NCI-H2171 treated with DMSO at 0.1 percent for 48 hours (cell line): ENCODE measurements at regions not wholly inside any gene's neighbourhood (a gene's known extent, or its start where the extent isn't known, plus 50 kb on each side); places are given as distances from the start of the nearest gene placed in this dataset.
"Not testable (repeated sequence)": the region's sequence is repeated elsewhere in the genome, so short reads cannot be mapped to it uniquely, and the experiment has no call there.

Experiments
- DNase-seq: peaks from one replicate; lab custom pipeline; 2025; lab: John Stamatoyannopoulos, UW

DNA sequence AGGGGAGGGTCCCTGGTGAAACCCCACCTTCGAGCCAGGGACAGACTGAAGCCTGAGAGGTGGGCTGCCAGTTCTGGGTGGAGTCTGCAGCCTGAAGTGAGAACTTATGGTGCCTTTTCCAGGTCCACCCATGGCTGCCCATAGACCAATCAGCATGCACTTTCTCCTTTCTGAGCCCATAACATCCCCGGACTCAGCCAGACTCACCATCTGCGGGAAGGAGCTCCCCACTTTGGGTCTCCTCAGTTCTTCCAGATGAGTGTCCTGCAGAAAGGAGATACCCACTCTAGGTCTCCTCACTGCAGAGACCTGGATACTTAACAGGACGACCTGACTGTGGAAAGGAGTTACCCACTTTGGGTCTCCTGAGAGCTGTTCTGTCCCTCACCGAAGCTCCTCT lies 1673.4 kb upstream of the TMEFF2 start:
- no peak for DNase-seq

DNA sequence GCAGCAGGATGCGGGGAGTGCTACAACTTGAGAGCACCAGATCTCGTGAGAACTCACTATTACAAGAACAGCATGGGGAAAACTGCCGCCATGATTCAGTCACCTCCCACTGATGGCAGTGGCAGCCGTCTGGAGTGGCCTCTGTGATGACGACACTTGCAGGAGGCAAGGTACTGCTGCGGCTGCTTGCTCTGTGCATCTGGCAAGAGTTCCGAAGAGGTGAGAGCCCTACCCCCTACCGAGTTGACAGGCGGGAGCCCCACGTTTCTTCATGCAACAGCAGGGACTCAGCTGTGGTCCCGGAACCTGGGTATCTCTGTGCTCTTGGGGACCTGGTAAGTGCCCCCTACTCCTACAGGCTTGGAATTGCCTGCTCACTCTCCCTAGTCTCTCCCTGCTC lies 1672.7 kb upstream of the TMEFF2 start:
- DNase-seq, result no peak

DNA sequence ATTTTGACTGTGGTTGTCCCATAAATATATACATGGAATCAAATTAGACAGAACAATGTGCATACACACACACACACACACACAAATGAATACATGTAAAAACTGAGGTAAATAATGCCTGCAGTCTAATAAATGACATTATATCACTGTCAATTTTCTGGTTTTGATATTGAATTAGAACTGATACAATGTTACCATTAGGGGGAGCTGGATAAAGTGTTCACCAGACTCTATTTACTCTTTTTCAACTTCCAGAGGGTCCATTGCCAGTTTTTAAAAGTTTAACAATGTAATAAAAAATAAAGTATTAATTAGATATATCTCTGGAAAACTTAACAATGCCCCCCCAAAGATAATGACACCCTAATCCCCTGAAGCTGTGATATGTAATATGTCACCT lies 1666.8 kb upstream of the TMEFF2 start:
- DNase-seq, result no peak

DNA sequence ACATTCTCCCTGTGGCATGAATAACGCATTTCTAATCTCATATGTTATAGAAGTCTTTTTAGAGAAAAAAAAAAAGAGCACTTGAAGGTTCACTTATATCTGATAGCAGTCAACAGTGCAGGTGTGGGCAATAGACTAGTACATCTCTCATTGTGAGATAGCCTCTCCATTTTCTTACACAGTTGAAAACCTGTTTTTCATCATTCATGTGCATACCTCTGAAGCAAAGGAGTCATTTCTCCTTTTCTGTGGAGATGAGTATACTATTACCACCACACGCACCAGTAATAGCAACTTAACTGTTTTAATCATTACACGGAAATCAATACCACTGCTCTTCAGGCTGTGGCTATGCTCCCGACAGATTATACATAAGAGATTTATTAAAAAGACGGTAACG lies 1653.3 kb upstream of the TMEFF2 start:
- DNase-seq, result no peak

DNA sequence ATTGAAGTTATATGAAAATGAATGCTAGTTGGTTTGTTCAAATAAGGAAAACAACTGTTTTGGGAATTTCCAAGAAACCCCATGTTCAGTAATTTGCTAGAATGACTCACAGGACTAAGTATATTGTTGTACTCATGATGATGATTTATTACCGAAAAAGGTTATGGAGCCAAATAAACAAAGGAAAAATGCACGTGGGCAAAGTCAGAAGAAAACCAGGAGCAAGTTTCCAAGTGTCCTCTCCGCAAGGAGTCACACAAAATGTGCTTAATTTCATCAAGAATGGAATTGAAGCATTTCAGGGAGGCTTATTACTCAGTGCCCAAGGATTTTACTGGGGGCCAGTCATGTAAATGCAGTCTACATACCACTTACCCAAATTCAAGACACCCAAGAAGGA lies 1652.4 kb upstream of the TMEFF2 start:
- no peak for DNase-seq

DNA sequence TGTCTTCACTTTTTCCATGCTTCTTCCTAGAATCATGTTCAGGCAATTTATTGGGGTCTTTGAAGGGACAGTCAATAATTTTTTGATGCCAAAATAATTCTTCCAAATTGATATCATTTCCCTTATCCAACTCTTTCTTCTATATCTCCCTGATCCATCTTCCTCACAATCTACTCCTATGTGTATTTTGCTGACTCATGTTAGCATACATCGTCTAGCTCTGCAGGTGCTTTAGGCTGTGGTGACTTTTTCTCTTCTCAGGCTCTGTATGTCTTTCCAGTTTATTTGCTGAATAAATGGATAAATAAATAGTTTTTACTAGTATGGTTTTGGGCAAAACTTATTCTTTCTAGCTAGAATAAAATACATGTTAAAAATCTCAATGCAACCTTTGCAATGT lies 1650.9 kb upstream of the TMEFF2 start:
- no peak for DNase-seq

DNA sequence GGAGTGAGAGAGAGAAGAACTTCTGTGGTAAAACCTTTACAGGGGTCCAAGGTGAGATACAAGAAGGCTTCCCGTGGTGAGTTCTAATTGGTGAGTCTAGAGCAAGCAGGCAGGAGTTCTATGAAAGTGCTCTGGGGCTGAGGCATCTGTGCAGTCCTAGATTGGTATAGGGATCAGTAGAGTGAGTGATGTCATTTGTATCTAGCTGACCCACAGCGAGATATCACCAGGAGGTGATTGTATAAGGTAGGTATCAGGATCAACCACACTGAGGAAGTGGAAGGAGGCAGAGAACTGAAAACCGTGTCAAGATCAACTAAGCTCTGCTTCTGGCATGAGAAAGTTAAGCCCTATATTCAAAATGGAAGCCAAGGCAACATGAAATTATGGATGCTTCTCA lies 1648.9 kb upstream of the TMEFF2 start:
- DNase-seq, result no peak

DNA sequence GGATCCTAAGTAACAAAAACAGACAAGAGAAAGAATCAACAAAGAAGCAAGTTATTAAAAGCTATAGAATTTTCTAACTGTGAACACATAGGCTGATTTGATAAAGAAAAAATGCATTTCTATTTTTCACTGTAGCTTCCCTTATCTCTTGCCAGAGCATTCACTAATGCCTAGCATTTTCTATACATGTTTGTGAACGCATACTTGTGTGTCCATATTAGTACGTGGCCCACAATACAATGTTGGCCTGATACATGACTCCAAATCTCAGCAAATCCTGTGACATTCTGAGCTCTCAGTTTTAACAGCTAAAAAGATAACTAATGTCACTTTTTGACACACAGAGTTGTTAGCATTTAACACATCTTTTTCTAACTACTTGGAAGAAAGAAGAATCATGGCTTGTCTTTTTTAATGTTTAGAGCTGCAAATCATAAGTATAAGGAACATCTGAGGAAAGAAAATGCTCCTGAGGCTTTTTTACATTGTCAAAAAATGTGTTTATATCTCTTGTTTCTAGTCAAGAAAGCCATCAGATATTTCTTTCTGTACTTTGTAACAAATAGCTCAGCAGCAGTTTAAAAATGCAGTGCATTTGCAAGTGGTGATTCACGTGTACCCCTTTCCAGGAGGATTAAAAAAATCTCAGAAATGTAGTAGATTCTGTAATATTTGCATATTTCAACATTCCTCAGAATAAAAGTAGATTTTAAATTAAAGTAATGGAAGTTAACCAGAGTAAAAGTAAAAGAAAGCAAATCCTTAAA lies 1646.8 kb upstream of the TMEFF2 start:
- DNase-seq, result no peak

DNA sequence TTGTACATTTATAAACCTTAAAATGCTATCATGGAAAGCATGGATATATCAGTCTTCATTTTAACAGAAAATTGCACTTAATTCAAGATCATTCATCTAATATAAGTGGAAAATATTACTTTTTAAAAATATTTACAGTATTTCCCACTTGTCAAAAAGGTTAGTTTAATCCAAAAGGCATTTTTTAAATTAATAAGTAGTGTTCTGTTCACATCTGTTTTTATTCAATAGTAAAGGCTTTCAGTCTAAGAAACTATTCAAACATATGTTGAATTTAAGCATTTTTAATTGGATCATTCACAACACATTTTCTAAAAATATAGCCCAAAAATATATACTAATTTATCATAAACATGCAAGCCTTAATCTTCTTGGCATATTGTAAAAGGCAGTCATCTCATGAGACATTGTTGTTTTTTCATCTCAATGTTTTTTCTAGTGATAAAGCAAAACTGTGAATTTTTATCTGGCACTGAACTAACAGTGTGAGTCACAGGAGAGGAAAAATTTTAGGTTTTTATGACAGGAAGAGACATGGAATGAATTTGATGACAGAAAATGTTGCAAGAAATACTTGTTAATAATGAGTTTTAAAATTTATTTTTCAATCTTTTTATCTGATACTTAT lies 1642.5 kb upstream of the TMEFF2 start:
- no peak for DNase-seq

DNA sequence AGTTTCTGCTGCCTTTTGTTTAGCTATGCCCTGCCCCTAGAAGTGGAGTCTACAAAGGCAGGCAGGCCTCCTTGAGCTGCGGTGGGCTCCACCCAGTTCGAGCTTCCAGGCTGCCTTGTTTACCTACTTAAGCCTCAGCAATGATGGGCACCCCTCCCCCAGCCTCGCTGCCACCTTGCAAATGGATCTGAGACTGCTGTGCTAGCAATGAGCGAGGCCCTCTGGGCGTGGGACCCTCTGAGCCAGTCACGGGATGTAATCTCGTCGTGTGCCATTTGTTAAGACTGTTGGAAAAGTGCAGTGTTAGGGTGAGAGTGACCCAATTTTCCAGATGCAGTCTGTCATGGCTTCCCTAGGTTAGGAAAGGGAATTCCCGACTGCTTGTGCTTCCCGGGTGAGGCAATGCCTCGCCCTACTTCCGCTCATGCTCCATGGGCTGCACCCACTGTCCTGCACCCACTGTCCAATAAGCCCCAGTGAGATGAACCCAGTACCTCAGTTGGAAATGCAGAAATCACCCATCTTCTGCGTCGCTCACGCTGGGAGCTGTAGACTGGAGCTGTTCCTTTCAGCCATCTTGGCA lies 1641.8 kb upstream of the TMEFF2 start:
- not testable (repeated sequence) for DNase-seq

DNA sequence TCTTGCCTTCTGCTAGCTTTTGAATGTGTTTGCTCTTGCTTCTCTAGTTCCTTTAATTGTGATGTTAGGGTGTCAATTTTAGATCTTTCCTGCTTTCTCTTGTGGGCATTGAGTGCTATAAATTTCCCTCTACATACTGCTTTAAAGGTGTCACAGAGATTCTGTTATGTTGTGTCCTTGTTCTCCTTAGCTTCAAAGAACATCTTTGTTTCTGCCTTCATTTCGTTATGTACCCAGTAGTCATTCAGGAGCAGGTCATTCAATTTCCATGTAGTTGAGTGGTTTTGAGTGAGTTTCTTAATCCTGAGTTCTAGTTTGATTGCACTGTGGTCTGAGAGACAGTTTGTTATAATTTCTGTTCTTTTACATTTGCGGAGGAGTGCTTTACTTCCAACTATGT lies 1639.2 kb upstream of the TMEFF2 start:
- DNase-seq, result not testable (repeated sequence)

DNA sequence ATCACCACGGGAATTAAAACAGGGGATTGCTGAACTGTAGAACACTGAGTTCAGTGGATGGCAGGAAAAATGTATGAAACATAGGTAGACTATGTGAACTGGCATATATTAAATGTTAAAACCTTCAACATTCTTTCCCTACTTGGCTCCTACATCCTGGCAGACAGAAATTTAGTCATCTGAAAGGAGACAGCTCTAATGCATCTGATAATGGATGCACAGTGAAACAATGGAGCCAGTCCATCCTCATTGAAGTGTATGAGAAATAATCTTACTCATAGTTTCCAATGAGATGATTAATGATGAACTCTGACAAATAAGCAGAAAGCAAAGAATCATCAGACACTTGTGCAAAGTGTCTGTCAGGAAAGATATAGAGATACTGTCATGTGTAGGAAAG lies 1629.7 kb upstream of the TMEFF2 start:
- DNase-seq, result no peak

DNA sequence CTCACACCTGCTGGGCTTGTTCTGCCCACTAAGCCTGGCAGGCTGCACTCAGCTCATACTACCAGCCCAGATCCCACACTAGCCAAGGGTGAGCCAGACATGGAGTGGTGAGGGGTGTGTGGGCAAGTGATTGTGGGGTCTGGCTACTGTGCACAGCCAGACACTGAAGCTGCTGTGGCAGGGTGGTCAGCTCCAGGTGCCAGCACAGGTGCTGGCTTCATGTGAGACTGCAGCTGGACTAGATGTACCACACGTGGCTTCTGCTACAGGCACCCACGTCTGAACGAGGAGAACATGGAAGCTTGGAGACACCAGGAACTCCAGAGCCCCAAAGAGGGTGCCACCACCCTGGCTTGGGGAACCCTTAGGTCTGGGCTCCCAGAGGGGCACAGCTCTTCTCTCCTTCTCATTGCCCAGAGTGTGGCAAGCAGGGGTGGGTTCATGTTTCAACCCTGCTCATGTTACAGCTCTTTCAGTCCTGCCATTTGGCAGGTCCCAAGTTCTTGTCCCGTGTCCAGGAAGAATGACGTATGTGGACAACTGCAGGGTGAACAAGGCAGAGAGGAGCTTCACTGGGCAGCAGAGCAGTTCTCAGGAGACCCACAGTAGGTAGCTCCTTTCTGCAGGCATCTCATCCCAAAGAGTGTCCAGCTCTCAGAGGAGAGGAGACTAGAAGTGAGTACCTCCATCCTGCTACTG lies 1624.2 kb upstream of the TMEFF2 start:
- no peak for DNase-seq

DNA sequence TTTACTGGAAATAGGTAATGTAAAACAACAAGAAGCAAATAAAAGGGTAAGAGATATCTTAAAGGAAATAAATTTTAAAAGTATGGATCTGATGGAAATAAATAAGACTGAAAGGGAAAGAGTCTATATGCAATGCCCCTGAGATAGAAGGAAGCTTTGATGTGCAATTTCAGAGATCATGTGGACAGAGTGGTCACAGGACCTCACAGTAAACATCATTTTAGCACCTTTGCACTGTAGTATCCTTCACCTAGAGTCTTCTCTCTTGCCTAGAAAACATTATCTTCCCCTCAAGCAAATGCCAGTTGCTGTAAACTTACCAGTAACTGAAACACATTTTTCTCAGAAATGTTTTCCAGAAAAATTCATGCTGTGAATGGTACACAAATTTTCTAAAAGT lies 1621.3 kb upstream of the TMEFF2 start:
- DNase-seq, result no peak

DNA sequence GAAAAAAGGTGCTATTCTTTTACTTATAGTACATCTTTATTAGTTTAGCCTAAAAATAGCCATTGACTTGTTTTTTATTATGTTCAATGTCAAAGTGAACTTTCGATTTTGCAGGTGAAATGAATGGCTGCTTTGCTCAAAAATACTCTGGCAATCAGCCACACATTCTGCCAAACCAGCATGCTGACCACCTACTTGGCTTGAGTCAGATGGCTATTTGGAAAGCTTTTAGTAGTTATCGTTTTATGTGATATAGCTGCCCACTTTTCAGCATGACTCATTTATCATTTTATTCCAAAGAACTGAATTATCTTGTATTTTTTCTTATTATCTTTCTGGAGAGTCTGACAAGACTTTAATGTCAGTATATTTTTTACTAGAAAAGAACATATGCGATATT lies 1615.8 kb upstream of the TMEFF2 start:
- DNase-seq, result no peak

DNA sequence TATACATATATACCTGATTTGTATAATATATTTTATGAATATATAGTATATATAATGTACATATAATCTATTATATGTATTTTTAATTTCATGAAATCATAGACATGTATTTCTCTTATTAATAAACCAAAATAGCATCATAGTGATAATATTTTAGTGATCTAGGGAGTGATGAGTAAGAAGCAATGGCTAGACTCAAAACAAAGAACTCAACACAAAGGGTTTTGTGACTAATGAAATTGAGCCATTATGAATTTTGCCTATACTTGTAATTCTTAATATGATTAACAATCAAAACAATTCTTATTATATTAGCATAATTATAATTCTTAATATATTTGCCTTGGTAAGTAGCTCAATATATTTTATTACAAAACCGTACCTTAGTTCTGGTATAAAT lies 1614.1 kb upstream of the TMEFF2 start:
- DNase-seq, result no peak

DNA sequence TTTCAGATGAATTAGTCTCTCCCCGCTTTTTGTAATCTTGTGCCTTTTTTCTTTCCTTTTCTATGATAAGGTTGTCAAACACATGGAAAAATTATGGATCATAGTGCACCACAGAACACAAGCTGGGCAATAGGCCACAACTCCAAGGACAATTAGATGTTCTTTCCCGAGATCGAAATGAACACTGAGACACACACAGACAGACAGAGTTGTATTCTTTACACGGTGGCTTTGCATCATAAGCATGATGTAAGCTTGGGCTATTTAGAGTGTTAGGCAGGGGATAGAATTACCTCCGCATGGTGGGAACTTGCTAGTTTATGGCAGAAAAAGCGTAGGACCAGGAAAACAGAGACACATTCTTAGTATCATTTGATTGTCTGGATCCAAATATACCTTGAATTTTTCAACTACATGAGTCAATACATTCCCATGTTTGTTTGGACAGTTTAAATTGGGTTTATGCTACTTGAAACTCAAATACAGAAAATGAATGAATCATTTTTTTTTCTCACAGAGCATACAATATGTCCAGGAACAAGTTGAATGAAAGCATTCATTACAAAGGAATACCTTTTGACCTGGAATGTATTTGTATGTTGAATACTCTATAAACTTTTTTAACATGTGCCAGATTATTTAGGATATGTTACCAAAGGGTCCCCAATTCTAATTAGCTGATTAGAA lies 1611.5 kb upstream of the TMEFF2 start:
- no peak for DNase-seq

DNA sequence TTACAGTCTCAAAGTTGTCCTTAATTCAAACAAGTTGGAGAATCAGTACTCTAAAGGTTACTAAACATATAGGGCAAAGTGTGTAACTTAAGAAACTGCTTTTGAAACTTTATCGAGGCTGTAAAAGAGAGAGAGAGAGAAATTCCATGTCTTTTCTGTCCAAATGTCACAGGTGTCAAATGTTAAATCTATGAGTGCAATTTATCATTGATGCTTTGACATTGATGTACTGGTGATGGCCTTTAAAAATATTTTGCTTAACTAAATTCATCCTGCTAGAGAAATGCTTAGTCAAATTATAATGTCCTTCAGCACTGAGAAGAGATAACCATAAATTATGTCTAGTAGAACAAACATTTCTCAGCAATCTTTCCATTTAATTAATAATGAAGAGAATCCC lies 1602.1 kb upstream of the TMEFF2 start:
- no peak for DNase-seq

DNA sequence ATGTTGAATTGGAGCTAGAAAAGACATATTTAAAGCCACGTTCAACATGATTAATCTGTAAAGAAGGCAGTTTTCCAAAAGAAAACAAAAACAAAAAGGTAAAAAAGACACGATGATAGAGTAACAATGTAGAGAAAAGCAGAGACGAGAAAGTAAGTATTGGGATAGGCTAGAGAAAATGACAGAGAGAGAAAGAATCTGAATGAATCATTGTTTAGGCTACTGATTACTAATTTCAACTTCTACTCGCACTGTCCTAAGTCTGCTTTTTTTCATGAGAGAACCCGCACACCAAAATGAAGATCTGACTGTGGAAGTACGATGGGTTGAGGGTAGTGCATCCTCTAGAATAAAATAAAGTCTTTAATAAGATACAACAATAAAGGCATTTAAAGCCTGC lies 1599.2 kb upstream of the TMEFF2 start:
- DNase-seq, result no peak

DNA sequence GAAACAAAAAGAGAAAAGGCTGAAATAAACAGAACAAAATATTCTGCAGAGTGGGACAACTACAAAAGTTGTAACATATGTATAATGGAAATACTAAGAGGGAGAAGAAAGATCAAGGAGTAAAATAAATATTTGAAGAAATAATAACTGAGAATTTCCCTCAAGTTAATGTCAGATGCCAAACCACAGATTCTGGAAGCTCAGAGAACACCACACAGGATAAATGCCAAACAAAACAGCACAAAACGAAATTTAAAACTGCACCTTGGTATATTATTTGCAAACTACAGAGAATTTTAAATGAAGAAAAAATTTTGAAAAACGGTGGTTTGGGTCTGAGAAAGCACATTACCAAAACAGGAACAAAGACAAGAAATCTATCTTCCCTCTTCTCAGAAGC lies 1588.9 kb upstream of the TMEFF2 start:
- DNase-seq, result no peak

DNA sequence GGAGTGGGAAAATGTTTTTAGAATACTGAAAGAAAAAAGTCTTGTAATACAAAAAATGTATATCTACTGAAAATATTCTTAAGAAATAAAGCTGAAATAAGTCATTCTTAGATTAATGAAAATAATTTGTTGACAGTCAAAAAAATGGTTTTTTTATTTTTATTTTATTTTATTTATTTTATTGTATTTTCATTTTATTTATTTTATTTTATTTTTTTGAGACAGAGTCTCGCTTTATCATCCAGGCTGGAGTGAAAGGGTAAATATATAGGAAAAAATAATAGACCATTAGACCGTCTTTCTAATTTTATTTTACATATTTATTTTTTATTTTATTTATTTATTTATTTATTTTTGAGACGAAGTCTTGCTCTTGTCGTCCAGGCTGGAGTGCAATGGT lies 1583.6 kb upstream of the TMEFF2 start:
- no peak for DNase-seq

DNA sequence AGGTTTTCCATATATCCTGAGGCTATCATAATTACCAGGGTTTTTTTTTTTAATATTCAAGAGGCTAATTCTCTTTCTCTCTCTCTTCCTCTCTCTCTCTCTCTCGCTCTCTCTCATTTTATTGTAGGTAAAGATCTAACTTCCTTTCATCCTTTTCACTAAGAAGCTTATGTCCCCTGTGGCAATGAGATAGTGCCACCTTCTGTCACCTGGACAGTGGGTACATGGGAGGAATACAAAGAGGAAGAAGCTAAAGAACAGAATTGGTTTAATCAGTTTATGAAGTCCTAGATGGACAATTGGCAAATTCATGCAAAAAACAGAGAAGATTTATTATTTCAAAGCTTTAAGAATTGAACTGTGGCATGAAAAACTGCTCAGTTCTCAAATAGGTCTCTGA lies 1582.3 kb upstream of the TMEFF2 start:
- no peak for DNase-seq

DNA sequence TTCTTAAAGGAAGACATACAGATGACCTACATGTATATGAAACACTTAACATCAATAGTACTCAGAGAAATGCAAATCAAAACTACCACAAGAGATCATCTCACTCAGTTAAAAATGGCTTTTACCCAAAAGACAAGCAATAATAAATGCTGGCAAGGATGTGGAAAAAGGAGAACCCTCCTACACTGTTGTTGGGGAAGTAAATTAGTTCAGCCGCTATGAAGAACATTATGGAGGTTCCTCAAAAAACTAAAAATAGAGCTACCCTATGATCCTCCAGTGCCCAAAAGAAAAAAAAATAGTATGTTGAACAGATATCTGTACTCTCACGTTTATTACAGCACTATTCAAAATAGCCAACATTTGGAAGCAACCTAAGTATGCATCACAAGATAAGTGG lies 1579.4 kb upstream of the TMEFF2 start:
- no peak for DNase-seq
